ENCODE measurements at regions not wholly inside any gene's neighbourhood (a gene's known extent, or its start where the extent isn't known, plus 50 kb on each side); places are given as distances from the start of the nearest gene placed in this dataset.

- no peak for TF ChIP-seq CTCF (IDR thresholded peaks at IDR 0.05)
- TF ChIP-seq POLR2A (IDR thresholded peaks at IDR 0.05) = no peak
Measured at GRCh38 chr10:70956029-70956759, 67.8 kb upstream of the PCBD1 start.

Measured in right lobe of liver (tissue), 4 donors.